ENCODE measurements at regions not wholly inside any gene's neighbourhood (a gene's known extent, or its start where the extent isn't known, plus 50 kb on each side); places are given as distances from the start of the nearest gene placed in this dataset.
"Not testable (repeated sequence)": the region's sequence is repeated elsewhere in the genome, so short reads cannot be mapped to it uniquely, and the experiment has no call there.

GRCh38 chr2:100741880-100742276 is 78.1 kb upstream of the NPAS2 start:
- DNase-seq (ENCODE audit: low spot score) = no peak

- DNase-seq (ENCODE audit: low spot score) = peak; percentile 71
Measured at GRCh38 chr2:100742277-100743254, 77.4 kb upstream of the NPAS2 start.

- no peak for DNase-seq (ENCODE audit: low spot score)
Measured at GRCh38 chr2:100743741-100744140, 76.2 kb upstream of the NPAS2 start.

DNA sequence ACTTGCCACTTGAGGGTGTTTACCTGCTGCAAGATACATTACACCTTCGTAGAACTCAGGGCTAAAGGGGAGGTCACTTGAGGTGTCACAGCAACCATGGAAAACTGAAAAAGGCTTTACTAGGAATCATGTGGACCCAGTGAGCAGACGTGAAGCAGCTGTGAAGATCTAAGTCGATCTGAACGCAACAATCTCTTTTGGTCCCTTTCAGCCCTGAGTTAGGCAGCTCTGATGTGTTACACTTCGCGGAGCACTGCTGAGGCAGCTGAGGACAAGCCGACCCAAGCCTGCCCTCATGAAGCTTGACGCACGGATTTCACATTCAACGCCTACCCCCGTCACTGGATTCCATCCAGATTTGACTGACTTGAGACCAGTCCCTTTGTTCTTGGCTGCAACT is 75.8 kb upstream of the NPAS2 start:
- no peak for DNase-seq (ENCODE audit: low spot score)

- DNase-seq (ENCODE audit: low spot score) = peak; percentile 59
Measured at GRCh38 chr2:100744589-100744988, 75.3 kb upstream of the NPAS2 start.

DNA sequence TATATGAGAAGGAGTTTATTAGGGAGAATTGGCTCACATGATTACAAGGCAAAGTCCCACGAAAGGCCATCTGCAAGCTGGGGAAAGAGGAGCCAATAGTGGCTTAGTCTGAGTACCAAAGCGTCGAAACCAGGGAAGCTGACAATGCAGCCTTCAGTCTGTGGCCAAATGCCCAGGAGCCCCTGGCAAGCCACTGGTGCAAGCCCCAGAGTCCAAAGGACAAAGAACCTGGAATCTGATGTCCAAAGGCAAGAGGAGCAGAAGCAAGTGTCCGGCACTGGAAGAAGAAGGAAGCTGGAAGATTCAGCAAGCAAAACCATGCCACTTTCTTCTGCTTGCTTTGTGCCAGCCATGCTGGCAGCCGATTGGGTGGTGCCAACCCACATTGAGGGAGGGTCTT is 74.3 kb upstream of the NPAS2 start:
- DNase-seq (ENCODE audit: low spot score) = no peak

GRCh38 chr2:100747551-100747950 is 72.4 kb upstream of the NPAS2 start:
- no peak for DNase-seq (ENCODE audit: low spot score)

DNA sequence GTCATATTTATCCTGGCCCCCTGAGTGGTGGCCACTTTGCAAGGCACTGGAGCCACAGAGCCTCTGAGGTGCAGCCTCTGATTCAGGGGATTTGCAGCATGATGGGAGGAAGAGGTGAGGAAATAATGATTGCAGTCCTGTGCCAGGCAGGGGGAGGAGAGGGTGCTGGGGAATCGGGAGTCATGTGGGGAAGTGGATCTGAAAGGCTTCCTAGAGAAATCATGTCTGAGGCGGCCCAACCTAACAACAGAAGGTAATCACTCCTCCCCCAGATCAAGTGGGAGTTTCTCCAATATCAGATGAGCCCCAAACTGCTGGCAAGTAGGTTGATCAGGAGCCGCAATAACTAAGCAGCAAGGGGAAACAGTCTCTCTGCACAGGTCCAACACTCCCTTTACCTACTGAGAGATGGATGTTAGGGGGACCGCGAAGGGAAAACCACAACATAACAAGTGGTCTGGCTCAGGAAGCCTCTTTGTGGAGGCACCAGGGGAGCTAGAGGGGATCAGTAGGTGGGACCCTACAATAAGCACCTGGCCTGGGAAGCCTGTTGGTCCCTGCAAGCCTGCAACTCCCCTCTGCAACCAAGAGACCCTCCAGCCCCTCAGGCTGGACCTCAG is 71.8 kb upstream of the NPAS2 start:
- DNase-seq (ENCODE audit: low spot score) = no peak

GRCh38 chr2:100748673-100749072 is 71.3 kb upstream of the NPAS2 start:
- DNase-seq (ENCODE audit: low spot score) = no peak

DNA sequence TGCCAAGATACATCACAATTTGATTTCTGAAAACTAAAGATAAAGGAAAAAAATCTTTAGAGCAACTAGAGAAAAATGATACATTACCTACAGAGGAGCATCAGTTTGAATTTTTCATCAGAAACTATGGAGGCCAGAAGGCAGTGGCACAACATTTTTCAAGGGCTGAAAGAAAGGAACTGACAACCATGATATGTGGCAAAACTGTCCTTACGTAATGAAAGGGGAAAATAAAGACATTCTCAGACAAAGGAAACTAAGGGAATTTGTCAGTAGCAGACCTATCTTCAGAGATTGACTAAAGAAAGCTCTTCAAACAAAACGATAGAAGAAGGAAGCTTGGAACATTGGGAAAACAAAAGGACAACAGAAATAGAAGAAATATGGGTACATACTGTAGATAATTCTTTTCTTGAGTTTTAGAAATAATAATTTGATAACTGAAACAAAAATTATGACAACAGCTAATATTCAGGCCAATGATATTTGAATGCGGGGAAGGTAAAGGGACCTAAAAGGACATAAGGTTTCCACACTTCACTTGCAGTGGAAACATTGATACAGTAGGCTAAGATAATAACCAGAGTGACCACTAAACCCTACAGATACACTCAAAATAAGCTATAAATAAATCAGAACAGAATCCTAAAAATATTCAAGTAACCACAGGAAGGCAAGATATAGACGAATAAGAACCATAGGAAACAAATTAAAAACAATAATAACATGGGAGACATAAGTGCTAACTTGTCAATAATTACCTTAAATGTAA is 70.0 kb upstream of the NPAS2 start:
- no peak for DNase-seq (ENCODE audit: low spot score)

- not testable (repeated sequence) for DNase-seq (ENCODE audit: low spot score)
Measured at GRCh38 chr2:100751871-100752625, 67.9 kb upstream of the NPAS2 start.

DNA sequence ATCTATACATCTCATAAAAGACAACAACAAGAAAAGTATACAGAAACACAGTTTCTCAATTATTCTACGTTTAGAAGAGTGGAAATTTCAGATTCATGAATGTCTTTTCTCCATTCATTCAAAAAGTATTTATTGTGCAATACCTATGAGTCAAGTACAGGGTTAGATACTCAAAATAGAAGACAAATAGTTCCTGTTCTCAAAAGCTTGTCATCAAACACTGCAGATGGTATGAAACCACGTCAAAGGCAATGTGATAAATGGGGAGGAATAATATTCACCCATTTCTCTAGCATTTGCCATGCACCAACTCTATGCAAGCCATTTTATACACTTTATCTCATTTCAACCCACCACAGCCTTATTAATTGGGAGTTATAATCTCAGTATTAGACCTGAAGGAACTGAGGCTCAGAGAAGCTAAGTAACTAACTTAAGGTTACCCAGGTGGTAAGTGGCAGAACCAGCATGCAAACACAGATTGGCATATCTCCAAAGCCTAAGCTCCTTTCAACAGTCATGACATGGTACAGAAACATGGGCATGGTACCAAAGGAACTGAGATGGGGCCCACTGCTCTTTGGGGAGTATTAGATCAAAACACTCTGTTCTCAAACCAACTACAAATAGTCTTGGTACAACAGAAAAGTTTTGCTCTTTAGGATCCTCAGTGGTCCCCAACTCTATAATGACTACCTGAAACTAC is 67.2 kb upstream of the NPAS2 start:
- DNase-seq (ENCODE audit: low spot score) = no peak

- DNase-seq (ENCODE audit: low spot score) = no peak
Measured at GRCh38 chr2:100753444-100753843, 66.5 kb upstream of the NPAS2 start.

DNA sequence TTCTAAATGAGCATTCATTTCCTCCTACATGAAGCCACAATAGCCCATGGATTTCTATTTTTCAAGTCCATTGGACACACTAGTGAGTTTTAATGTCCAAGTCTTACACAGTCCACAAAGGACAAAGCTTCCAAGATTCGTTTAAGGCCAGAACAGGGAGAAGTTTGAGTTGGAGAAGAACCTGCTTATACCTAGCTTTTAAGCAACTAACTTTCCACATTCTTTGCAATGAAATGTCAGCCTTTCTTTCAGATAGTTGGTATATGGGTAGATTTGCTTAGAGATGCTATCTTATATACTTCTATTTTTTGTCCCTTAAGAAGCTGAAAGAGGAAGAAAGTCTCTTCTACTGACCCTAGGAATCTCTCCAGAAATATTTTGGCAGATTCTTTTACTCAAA is 66.1 kb upstream of the NPAS2 start:
- DNase-seq (ENCODE audit: low spot score) = no peak

GRCh38 chr2:100754951-100755350 is 65.0 kb upstream of the NPAS2 start:
- DNase-seq (ENCODE audit: low spot score) = no peak

DNA sequence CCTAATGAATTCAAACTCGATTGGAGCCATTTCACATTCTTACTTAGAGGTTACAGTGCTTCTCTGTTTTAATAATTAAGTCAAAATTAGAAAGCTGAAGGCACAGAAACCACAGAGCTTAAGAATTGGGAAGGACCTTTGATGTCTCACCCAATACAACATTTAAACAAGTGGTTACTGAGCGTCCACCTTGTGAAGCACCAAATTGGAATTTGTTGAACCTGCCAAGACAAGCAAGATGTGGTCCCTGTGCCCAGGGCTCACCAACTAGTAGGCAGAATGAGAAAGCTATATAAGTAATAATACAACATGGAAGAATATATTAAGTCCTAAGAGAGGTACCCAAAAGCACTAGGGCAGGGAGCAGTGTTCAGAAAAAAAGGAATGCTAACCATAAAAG is 64.5 kb upstream of the NPAS2 start:
- DNase-seq (ENCODE audit: low spot score) = no peak

DNA sequence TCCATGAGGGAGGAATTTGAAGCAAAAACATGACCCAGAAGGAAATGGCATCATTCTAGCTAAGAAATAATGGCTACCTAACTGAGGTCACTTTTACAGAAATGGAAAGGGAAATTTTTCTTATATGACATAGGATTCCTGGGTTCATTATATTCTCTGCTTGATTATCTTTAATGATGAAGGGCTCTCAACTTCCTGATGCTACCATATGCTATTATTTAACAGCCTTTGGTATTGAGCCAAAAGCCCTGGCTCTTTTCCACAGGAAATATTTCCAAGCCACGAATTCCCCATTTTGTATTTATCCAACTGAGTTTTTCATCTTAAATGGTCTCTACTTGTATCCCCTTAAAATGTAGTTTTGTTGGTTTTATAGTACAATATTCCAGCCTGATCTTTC is 63.2 kb upstream of the NPAS2 start:
- no peak for DNase-seq (ENCODE audit: low spot score)

- peak; percentile 70 for DNase-seq (ENCODE audit: low spot score)
Measured at GRCh38 chr2:100757621-100758394, 62.1 kb upstream of the NPAS2 start.

GRCh38 chr2:100759901-100760300 is 60.0 kb upstream of the NPAS2 start:
- no peak for DNase-seq (ENCODE audit: low spot score)

DNA sequence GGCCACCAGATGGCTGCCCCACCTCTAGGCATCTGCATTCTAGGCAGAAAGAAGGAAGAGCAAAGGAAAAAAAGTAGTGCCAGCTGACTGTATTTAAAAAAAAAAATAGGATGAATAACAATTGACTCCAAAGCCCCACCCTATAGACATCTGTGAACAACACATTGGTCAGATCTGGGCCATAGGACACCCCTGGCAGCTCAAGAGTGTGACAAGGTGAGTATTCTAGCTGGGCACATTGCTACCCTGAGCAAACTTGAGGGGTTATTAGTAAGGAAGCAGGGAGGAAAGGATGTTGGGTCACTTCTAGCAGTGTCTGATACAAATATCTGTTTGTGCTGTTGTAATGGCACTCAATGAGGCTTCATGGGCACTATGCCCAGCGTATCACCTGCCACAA is 58.6 kb upstream of the NPAS2 start:
- DNase-seq (ENCODE audit: low spot score) = no peak
